ENCODE measurements at regions not wholly inside any gene's neighbourhood (a gene's known extent, or its start where the extent isn't known, plus 50 kb on each side); places are given as distances from the start of the nearest gene placed in this dataset.

GRCh38 chr4:14269824-14270223, 642.3 kb upstream of the BOD1L1 start:
- DNase-seq (ENCODE audit: low read depth in 4 of 4, low spot score in 3 of 4) = no peak

DNA sequence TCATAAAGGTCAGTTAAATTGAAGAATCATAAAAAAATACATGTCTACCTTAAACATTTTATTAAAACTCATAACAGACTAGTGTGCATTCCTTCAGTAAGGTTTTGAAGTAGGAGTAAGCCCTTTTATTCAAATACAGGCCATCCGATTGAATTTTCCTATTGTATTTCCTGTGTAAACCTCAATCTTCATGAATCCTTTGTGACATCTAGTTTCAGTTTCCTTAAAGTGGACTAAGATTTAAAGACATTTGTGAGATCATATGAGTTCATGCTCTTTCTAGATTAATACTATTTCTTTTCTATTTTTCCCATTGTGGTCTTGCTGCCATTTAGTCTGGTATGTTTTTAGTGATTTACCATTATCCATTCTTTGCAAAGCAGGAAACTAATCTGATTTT, 644.7 kb upstream of the BOD1L1 start:
- no peak for DNase-seq (ENCODE audit: low read depth in 4 of 4, low spot score in 3 of 4)

GRCh38 chr4:14277505-14277904, 650.0 kb upstream of the BOD1L1 start:
- DNase-seq (ENCODE audit: low read depth in 4 of 4, low spot score in 3 of 4) = no peak

GRCh38 chr4:14280567-14280966, 653.0 kb upstream of the BOD1L1 start:
- no peak for DNase-seq (ENCODE audit: low read depth in 4 of 4, low spot score in 3 of 4)

DNA sequence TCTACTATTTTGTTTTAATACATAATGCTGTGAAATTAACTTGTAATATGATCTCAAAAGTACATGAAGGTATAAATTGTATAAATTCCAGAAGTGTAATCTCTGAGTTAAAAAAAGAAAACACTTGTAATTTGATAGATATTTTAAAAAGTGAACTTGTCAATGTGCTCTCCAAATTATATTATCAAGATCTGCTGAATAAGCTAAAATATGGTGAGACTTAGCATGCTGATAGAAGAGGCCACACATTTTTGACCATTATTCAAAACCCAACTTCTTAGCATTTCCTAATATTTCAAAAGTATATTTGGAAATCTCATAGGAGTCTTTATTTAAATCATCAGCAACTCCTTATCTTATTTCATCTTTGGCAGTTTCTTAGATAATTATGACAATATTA, 657.1 kb upstream of the BOD1L1 start:
- DNase-seq (ENCODE audit: low read depth in 4 of 4, low spot score in 3 of 4) = no peak

DNA sequence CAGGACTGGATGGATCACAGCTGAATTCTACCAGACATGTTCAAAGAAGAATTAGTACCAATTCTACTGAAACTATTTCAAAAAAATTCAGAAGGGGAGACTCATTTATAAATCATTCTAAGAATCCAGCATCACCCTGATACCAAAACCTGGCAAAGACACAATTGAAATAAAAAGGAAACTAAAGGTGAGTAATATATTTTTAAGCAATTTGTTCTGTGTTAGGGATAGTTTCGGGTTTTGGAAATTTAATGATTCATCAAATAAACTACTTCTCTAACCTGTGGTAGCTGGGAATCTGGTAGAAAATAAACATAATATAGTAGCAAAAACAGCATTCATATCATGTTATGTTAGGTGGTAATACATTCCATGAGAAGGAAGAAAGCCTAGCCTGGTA, 662.2 kb upstream of the BOD1L1 start:
- no peak for DNase-seq (ENCODE audit: low read depth in 4 of 4, low spot score in 3 of 4)

GRCh38 chr4:14293582-14293981, 666.1 kb upstream of the BOD1L1 start:
- DNase-seq (ENCODE audit: low read depth in 4 of 4, low spot score in 3 of 4) = no peak

GRCh38 chr4:14294611-14295010, 667.1 kb upstream of the BOD1L1 start:
- DNase-seq (ENCODE audit: low read depth in 4 of 4, low spot score in 3 of 4) = no peak

- no peak for DNase-seq (ENCODE audit: low read depth in 4 of 4, low spot score in 3 of 4)
These were observed 671.6 kb upstream of the BOD1L1 start for GRCh38 chr4:14299166-14299565.

DNA sequence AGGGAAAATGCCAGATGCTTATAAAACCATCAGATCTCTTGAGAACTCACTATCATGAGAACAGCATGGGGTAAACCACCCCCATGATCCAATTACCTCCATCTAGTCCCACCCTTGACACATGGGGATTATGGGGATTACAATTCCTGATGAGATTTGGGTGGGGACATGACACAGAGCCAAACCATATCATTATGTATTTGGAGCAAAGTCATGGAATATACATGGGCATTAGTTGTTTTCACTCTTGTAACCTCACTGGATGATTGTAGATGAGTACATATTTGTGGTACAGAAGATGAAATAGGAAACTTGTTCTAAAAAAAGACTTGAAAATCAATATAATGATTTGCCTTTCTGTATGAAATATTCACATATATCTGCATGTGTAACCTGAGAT, 674.5 kb upstream of the BOD1L1 start:
- DNase-seq (ENCODE audit: low read depth in 4 of 4, low spot score in 3 of 4) = no peak

GRCh38 chr4:14303856-14304255, 676.3 kb upstream of the BOD1L1 start:
- no peak for DNase-seq (ENCODE audit: low read depth in 4 of 4, low spot score in 3 of 4)

GRCh38 chr4:14308229-14308651, 680.7 kb upstream of the BOD1L1 start:
- no peak for DNase-seq (ENCODE audit: low read depth in 4 of 4, low spot score in 3 of 4)

GRCh38 chr4:14309431-14309830, 681.9 kb upstream of the BOD1L1 start:
- no peak for DNase-seq (ENCODE audit: low read depth in 4 of 4, low spot score in 3 of 4)

GRCh38 chr4:14313757-14314156, 686.2 kb upstream of the BOD1L1 start:
- DNase-seq (ENCODE audit: low read depth in 4 of 4, low spot score in 3 of 4) = no peak

GRCh38 chr4:14315129-14315528, 687.2 kb upstream of the CPEB2 start:
- DNase-seq (ENCODE audit: low read depth in 4 of 4, low spot score in 3 of 4) = no peak

DNA sequence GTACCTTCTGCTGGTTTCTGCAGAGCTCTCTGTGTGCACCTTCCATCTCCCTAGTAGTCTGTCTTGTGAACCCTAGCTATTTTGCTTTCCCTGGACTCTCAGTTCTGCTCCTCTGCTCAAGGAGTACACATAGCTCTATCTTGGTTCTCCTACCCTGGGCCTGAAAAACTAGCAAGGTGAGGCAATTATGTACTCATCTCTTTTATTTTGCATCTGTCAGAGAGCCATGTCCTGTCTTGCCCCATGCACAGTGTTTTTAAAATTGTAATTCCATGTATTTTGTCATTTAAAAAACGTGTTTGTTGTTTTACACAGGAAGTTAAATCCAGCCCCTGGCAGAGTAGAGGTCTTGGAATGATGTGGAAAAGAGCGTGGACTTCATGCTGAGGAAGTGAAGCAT, 684.9 kb upstream of the CPEB2 start:
- DNase-seq (ENCODE audit: low read depth in 4 of 4, low spot score in 3 of 4) = no peak

- DNase-seq (ENCODE audit: low read depth in 4 of 4, low spot score in 3 of 4) = no peak
These were observed 683.6 kb upstream of the CPEB2 start for GRCh38 chr4:14318671-14319070.

DNA sequence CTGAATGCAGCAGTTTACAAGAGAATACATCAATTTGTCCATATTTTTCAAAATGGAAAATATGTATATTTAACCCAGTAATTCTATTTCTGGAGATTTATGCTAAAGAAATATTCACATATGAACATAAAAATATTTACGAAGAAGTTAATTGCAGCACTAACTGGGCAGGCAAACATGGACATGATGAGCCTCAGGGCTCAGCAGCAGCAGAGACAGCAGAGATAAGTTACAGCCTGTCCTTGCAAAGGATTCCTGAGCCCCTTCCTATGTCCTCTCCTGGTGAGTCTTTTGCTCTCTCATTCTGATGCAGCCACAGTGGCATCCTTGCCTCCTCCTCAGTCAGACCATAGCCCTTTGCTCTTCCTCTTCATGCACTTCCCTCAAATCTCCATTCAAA, 680.6 kb upstream of the CPEB2 start:
- DNase-seq (ENCODE audit: low read depth in 4 of 4, low spot score in 3 of 4) = no peak

GRCh38 chr4:14323191-14323590, 679.1 kb upstream of the CPEB2 start:
- no peak for DNase-seq (ENCODE audit: low read depth in 4 of 4, low spot score in 3 of 4)

GRCh38 chr4:14329228-14329627, 673.1 kb upstream of the CPEB2 start:
- DNase-seq (ENCODE audit: low read depth in 4 of 4, low spot score in 3 of 4) = no peak

DNA sequence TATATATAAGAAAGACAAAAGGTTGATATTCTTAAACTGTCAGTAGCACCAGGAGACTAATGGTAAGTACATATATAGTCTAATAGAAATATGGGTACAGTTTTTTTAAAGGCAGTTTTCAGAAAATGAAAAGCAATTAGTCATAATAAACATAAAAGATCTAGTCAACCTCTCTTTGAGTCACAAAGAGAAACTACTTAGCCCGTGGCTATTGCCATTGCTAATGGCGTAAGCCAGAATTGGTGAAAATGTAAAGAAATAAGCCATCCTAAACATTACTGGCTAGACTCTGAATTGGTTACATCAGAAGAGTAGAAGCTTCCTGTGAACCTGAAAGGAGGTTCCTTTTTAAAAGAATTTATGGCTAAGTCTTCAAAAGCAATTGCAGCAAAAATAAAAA, 668.7 kb upstream of the CPEB2 start:
- DNase-seq (ENCODE audit: low read depth in 4 of 4, low spot score in 3 of 4) = no peak

GRCh38 chr4:14334166-14334565, 668.1 kb upstream of the CPEB2 start:
- no peak for DNase-seq (ENCODE audit: low read depth in 4 of 4, low spot score in 3 of 4)

- no peak for DNase-seq (ENCODE audit: low read depth in 4 of 4, low spot score in 3 of 4)
These were observed 666.4 kb upstream of the CPEB2 start for GRCh38 chr4:14335872-14336271.

- no peak for DNase-seq (ENCODE audit: low read depth in 4 of 4, low spot score in 3 of 4)
These were observed 665.6 kb upstream of the CPEB2 start for GRCh38 chr4:14336656-14337055.
